Endothelial cell of umbilical vein (primary cell): ENCODE measurements at regions not wholly inside any gene's neighbourhood (a gene's known extent, or its start where the extent isn't known, plus 50 kb on each side); places are given as distances from the start of the nearest gene placed in this dataset.

Source experiments
- BruUV-seq: library from RNA; stranded (reverse); fragments of 400-500 nt; replicated peaks from 2 replicates; lab custom pipeline; 2021; lab: Mats Ljungman, UMichigan
- CTCF ChIA-PET: fragments of 300-600, 350-600 bp; sonication (Branson Sonifier 250); formaldehyde crosslinking; loops from one replicate; lab custom pipeline; 2021; ENCODE audit warnings: antibody characterized with exemption, inconsistent platforms; lab: Charles Lee
- POLR2A ChIA-PET: fragments of 300-600, 350-600 bp; sonication (Branson Sonifier 250); formaldehyde crosslinking; loops from one replicate; lab custom pipeline; 2021; ENCODE audit warnings: antibody characterized with exemption, inconsistent platforms; lab: Charles Lee
- DNase-seq: peaks from one replicate; pipeline ENCODE4 v3.0.0-alpha.2; 2011; ENCODE audit warnings: low read depth, low spot score
- FAIRE-seq: peaks from 2 replicates; lab custom pipeline; 2011; peaks lifted over from hg19 to GRCh38; lab: Jason Lieb, UNC
- H2AFZ ChIP-seq: 2 replicates; pipeline ENCODE4 v1.6.0; 2012; ENCODE audit warnings: low read depth, low read length, control low read depth, inconsistent platforms
- H3K27ac ChIP-seq: 2 replicates; pipeline ENCODE4 v1.5.1; 2011; ENCODE audit warnings: low read depth, mild to moderate bottlenecking, control low read depth, low read length, moderate library complexity; ENCODE audit not compliant: insufficient read depth
- H3K27me3 ChIP-seq, 2 experiments: 2 replicates each; pipeline versions ENCODE4 v1.6.0 to v1.6.1; 2011; ENCODE audit warnings: low read length in 2 of 2, mixed read lengths in 1 of 2; ENCODE audit not compliant: control insufficient read depth in 2 of 2, insufficient read depth in 2 of 2
- H3K36me3 ChIP-seq, 2 experiments: 2 replicates in 1 of 2; 3 replicates in 1 of 2; pipeline ENCODE4 v1.5.1; 2011; ENCODE audit warnings: low read length in 2 of 2, mild to moderate bottlenecking in 1 of 2, moderate library complexity in 1 of 2; ENCODE audit not compliant: control insufficient read depth in 2 of 2, insufficient read depth in 2 of 2; ENCODE audit errors: extremely low read depth in 1 of 2
- H3K4me1 ChIP-seq: 3 replicates; pipeline ENCODE4 v1.5.1; 2011; ENCODE audit warnings: mild to moderate bottlenecking, low read length; ENCODE audit not compliant: control insufficient read depth, insufficient read depth; ENCODE audit errors: extremely low read depth
- H3K4me2 ChIP-seq: 2 replicates; pipeline ENCODE4 v1.6.1; 2011; ENCODE audit warnings: low read length, control low read depth, mixed read lengths; ENCODE audit not compliant: insufficient read depth
- H3K4me3 ChIP-seq, 3 experiments: fragments of 200-600 bp in 1 of 3; sonication (generic), shearing (Covaris generic) in 1 of 3; replicated peaks in 1 of 3; 2 replicates each; pipeline ENCODE4 v1.5.1; 2011 to 2016; ENCODE audit warnings: control low read depth in 3 of 3, low read length in 3 of 3, mild to moderate bottlenecking in 2 of 3, inconsistent platforms in 1 of 3, low read depth in 1 of 3, moderate library complexity in 1 of 3; ENCODE audit not compliant: insufficient read depth in 1 of 3
- H3K79me2 ChIP-seq: 2 replicates; pipeline ENCODE4 v1.6.0; 2012; ENCODE audit warnings: low read length, inconsistent platforms; ENCODE audit not compliant: control insufficient read depth, insufficient read depth
- H3K9ac ChIP-seq: replicated peaks from 2 replicates; pipeline ENCODE3; 2011; ENCODE audit warnings: low read length, control low read depth; ENCODE audit not compliant: insufficient read depth; ENCODE audit errors: extremely low read depth
- H3K9me1 ChIP-seq: replicated peaks from 3 replicates; pipeline ENCODE4 v1.6.0; 2011; ENCODE audit warnings: mild to moderate bottlenecking, low read length; ENCODE audit not compliant: control insufficient read depth, insufficient read depth; ENCODE audit errors: extremely low read depth
- H3K9me3 ChIP-seq: replicated peaks from 2 replicates; pipeline ENCODE4 v1.5.1; 2012; ENCODE audit warnings: low read length, inconsistent platforms; ENCODE audit not compliant: control insufficient read depth, insufficient read depth
- H4K20me1 ChIP-seq: replicated peaks from 2 replicates; pipeline ENCODE3; 2011; ENCODE audit warnings: mild to moderate bottlenecking, low read length; ENCODE audit not compliant: control insufficient read depth, insufficient read depth; ENCODE audit errors: extremely low read depth
- EZH2 ChIP-seq: IDR thresholded peaks from 2 replicates; pipeline ENCODE4 v1.6.1; 2012; ENCODE audit warnings: borderline replicate concordance, low read depth, mild to moderate bottlenecking, moderate library complexity, low read length, inconsistent platforms; ENCODE audit not compliant: severe bottlenecking
- FOS ChIP-seq: IDR thresholded peaks from 2 replicates; pipeline ENCODE4 v1.6.1; 2011; ENCODE audit warnings: mild to moderate bottlenecking, low read length, moderate library complexity, borderline replicate concordance; ENCODE audit not compliant: insufficient read depth
- GATA2 ChIP-seq: IDR thresholded peaks from 2 replicates; pipeline ENCODE4 v1.7.0; 2011; ENCODE audit warnings: low read depth, mild to moderate bottlenecking, moderate library complexity, mixed read lengths, low read length; ENCODE audit not compliant: insufficient read length, insufficient read depth
- JUN ChIP-seq: IDR thresholded peaks from 2 replicates; pipeline ENCODE4 v1.6.1; 2011; ENCODE audit warnings: borderline replicate concordance, low read depth; ENCODE audit not compliant: insufficient read length, insufficient read depth
- MYC ChIP-seq: IDR thresholded peaks from one replicate; pipeline ENCODE4 v1.6.1; 2011; ENCODE audit warnings: mild to moderate bottlenecking, low read depth, low read length
- POLR2A ChIP-seq: IDR thresholded peaks from 2 replicates; pipeline ENCODE4 v1.6.1; 2012; ENCODE audit warnings: low read depth, mild to moderate bottlenecking, control low read depth, low read length
- POLR2AphosphoS5 ChIP-seq: IDR thresholded peaks from 2 replicates; pipeline ENCODE4 v1.6.1; 2012; ENCODE audit warnings: low read depth, mild to moderate bottlenecking, control low read depth, low read length, moderate library complexity; ENCODE audit not compliant: insufficient read depth
- dilution Hi-C: fragments of 300-500 bp; cut with MboI; formaldehyde crosslinking; loops from one replicate; pipeline ENCODE4 v1.15.0; 2019; ENCODE audit warnings: low sequenced_read_pairs; ENCODE audit not compliant: extremely low pct_ligation_motif_present
- intact Hi-C: fragments of 100-400 bp; cut with micrococcal nuclease; formaldehyde crosslinking; loops from one replicate; pipeline ENCODE4 v1.10.0; 2022
- TF ChIP-seq, protein P1 (sequence below): IDR thresholded peaks from 2 replicates; pipeline ENCODE4 v1.6.1; 2011; ENCODE audit not compliant: insufficient read depth, insufficient read length
- TF ChIP-seq, protein P2 (sequence below), 2 donors: IDR thresholded peaks; 1 replicate in 1 of 2; 2 replicates in 1 of 2; pipeline ENCODE4 v1.5.1; 2011; ENCODE audit warnings: low read length in 2 of 2, mild to moderate bottlenecking in 2 of 2, moderate library complexity in 2 of 2, control low read depth in 1 of 2, inconsistent platforms in 1 of 2, low read depth in 1 of 2; ENCODE audit not compliant: insufficient read depth in 1 of 2; ENCODE audit errors: extremely low read depth in 1 of 2

DNA sequence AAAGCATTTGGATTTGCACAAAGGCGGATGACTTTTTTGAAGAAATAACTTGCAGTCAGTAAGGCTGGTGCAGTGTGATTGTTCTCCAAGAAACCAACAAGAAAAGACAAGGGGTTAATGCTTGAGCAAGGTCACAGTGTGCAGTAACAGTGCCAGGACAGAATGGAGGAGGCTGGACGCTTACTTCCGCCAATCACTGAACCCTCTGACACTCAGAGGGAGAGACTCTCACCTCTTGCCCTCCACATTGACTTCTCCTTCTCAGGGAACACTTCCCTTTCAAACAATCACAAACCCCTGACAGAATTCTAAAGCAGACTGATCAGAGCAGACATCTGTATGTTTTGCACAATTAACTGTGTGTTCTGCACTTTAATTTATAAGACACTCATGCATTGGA is 228.4 kb downstream of the BLID start:
- ChIA-PET CTCF (no interaction called here), POLR2A (no interaction called here)
- no peak for TF ChIP-seq GATA2
- TF ChIP-seq JUN, result no peak
- TF ChIP-seq EZH2, result no peak
- no peak for TF ChIP-seq POLR2A
- TF ChIP-seq, protein P1, sequence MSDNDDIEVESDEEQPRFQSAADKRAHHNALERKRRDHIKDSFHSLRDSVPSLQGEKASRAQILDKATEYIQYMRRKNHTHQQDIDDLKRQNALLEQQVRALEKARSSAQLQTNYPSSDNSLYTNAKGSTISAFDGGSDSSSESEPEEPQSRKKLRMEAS, result no peak
- TF ChIP-seq, protein P2, sequence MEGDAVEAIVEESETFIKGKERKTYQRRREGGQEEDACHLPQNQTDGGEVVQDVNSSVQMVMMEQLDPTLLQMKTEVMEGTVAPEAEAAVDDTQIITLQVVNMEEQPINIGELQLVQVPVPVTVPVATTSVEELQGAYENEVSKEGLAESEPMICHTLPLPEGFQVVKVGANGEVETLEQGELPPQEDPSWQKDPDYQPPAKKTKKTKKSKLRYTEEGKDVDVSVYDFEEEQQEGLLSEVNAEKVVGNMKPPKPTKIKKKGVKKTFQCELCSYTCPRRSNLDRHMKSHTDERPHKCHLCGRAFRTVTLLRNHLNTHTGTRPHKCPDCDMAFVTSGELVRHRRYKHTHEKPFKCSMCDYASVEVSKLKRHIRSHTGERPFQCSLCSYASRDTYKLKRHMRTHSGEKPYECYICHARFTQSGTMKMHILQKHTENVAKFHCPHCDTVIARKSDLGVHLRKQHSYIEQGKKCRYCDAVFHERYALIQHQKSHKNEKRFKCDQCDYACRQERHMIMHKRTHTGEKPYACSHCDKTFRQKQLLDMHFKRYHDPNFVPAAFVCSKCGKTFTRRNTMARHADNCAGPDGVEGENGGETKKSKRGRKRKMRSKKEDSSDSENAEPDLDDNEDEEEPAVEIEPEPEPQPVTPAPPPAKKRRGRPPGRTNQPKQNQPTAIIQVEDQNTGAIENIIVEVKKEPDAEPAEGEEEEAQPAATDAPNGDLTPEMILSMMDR (IDR thresholded peaks at IDR 0.05; ENCODE audit: extremely low read depth in 1 of 2, insufficient read depth in 1 of 2, low read depth in 1 of 2, low read length in 2 of 2), result no peak
- TF ChIP-seq MYC, result no peak
- no peak for TF ChIP-seq FOS
- no peak for TF ChIP-seq POLR2AphosphoS5
- Histone ChIP-seq H3K9ac (no peak overlapping the region), H3K79me2 (no peaks in the 10 kb centered on the region), H3K9me1 (no peaks in the 10 kb centered on the region), H3K9me3 (no peaks in the 10 kb centered on the region), H3K36me3 (no peaks in the 10 kb centered on the region), H2AFZ (no peak overlapping the region), H4K20me1 (no peaks in the 10 kb centered on the region), H3K27ac (no peak overlapping the region), H3K4me2 (no peak overlapping the region), H3K4me1 (peaks cover 9% of the 10 kb centered on the region), H3K27me3 (peaks cover 5 to 10% of the 10 kb centered on the region in 2 experiments), H3K4me3 (no peak overlapping the region)
- no TSS peak for BruUV-seq
- intact Hi-C loops, result no loop called here
- DNase-seq, result no peak
- dilution Hi-C loops, result no loop called here
- FAIRE-seq, result no peak
